ENCODE measurements at regions not wholly inside any gene's neighbourhood (a gene's known extent, or its start where the extent isn't known, plus 50 kb on each side); places are given as distances from the start of the nearest gene placed in this dataset.
"Not testable (repeated sequence)": the region's sequence is repeated elsewhere in the genome, so short reads cannot be mapped to it uniquely, and the experiment has no call there.

- no peak overlapping the region for H3K27ac ChIP-seq
- H3K27me3 ChIP-seq, result no peaks in the 10 kb centered on the region
- no peaks in the 10 kb centered on the region for H3K4me1 ChIP-seq
- no peaks in the 10 kb centered on the region for H3K36me3 ChIP-seq
- no peak overlapping the region for H3K4me3 ChIP-seq
- no peaks in the 10 kb centered on the region for H3K9me3 ChIP-seq (replicated peaks)
- DNase-seq, result no peak
These were observed 107.5 kb downstream of the GLUD2 start for GRCh38 chrX:121154858-121155404.

GRCh38 chrX:121160987-121161386 lies 113.6 kb downstream of the GLUD2 start:
- DNase-seq, result no peak
- no peaks in the 10 kb centered on the region for H3K36me3 ChIP-seq
- no peaks in the 10 kb centered on the region for H3K27me3 ChIP-seq
- no peaks in the 10 kb centered on the region for H3K9me3 ChIP-seq (replicated peaks)
- no peak overlapping the region for H3K4me3 ChIP-seq
- no peak overlapping the region for H3K27ac ChIP-seq
- H3K4me1 ChIP-seq, result no peaks in the 10 kb centered on the region

- Histone ChIP-seq H3K4me1 (no peaks in the 10 kb centered on the region), H3K36me3 (no peaks in the 10 kb centered on the region), H3K4me3 (no peak overlapping the region), H3K9me3 (replicated peaks) (no peaks in the 10 kb centered on the region), H3K27me3 (no peaks in the 10 kb centered on the region), H3K27ac (no peak overlapping the region)
- no peak for DNase-seq
These were observed 114.1 kb downstream of the GLUD2 start for GRCh38 chrX:121161501-121161933.

GRCh38 chrX:121163443-121163842 lies 116.0 kb downstream of the GLUD2 start:
- Histone ChIP-seq H3K9me3 (replicated peaks) (no peaks in the 10 kb centered on the region), H3K4me3 (no peak overlapping the region), H3K27ac (no peak overlapping the region), H3K36me3 (no peaks in the 10 kb centered on the region), H3K4me1 (no peaks in the 10 kb centered on the region), H3K27me3 (no peaks in the 10 kb centered on the region)
- DNase-seq, result no peak

- H3K4me1 ChIP-seq, result no peaks in the 10 kb centered on the region
- H3K27ac ChIP-seq, result no peak overlapping the region
- DNase-seq, result no peak
- no peak overlapping the region for H3K4me3 ChIP-seq
- H3K27me3 ChIP-seq, result no peaks in the 10 kb centered on the region
- no peaks in the 10 kb centered on the region for H3K9me3 ChIP-seq (replicated peaks)
- H3K36me3 ChIP-seq, result no peaks in the 10 kb centered on the region
These were observed 118.5 kb downstream of the GLUD2 start for GRCh38 chrX:121165930-121166359.

GRCh38 chrX:121169099-121170035 lies 122.0 kb downstream of the GLUD2 start:
- no peaks in the 10 kb centered on the region for H3K4me1 ChIP-seq
- no peak overlapping the region for H3K27ac ChIP-seq
- no peak for DNase-seq

GRCh38 chrX:121172703-121173102 lies 125.3 kb downstream of the GLUD2 start:
- Histone ChIP-seq H3K9me3 (replicated peaks) (no peaks in the 10 kb centered on the region), H3K27ac (no peak overlapping the region), H3K27me3 (no peaks in the 10 kb centered on the region), H3K4me1 (no peaks in the 10 kb centered on the region), H3K4me3 (no peak overlapping the region), H3K36me3 (no peaks in the 10 kb centered on the region)
- no peak for DNase-seq

More at GRCh38 chrX:121169099-121170035, 122.0 kb downstream of the GLUD2 start:
- H3K4me3 ChIP-seq, result no peak overlapping the region
- no peaks in the 10 kb centered on the region for H3K36me3 ChIP-seq
- H3K9me3 ChIP-seq (replicated peaks), result no peaks in the 10 kb centered on the region
- H3K27me3 ChIP-seq, result no peaks in the 10 kb centered on the region

- Histone ChIP-seq H3K36me3 (no peaks in the 10 kb centered on the region), H3K4me1 (no peaks in the 10 kb centered on the region), H3K4me3 (no peak overlapping the region), H3K27ac (no peak overlapping the region), H3K9me3 (replicated peaks) (no peaks in the 10 kb centered on the region), H3K27me3 (no peaks in the 10 kb centered on the region)
- DNase-seq, result peak in 1 of 2 experiments; percentile 17
These were observed 132.6 kb downstream of the GLUD2 start for GRCh38 chrX:121179972-121180371.

- H3K27me3 ChIP-seq, result no peaks in the 10 kb centered on the region
- H3K4me3 ChIP-seq, result no peak overlapping the region
- H3K9me3 ChIP-seq (replicated peaks), result no peaks in the 10 kb centered on the region
- no peak overlapping the region for H3K27ac ChIP-seq
- no peaks in the 10 kb centered on the region for H3K4me1 ChIP-seq
- H3K36me3 ChIP-seq, result no peaks in the 10 kb centered on the region
- DNase-seq, result no peak
These were observed 144.4 kb downstream of the GLUD2 start for GRCh38 chrX:121191779-121192178.

- Histone ChIP-seq H3K27ac (no peak overlapping the region), H3K4me1 (no peaks in the 10 kb centered on the region), H3K4me3 (no peak overlapping the region), H3K9me3 (replicated peaks) (no peaks in the 10 kb centered on the region), H3K27me3 (no peaks in the 10 kb centered on the region), H3K36me3 (no peaks in the 10 kb centered on the region)
- no peak for DNase-seq
These were observed 148.3 kb downstream of the GLUD2 start for GRCh38 chrX:121195719-121196118.

GRCh38 chrX:121196872-121197444 lies 149.5 kb downstream of the GLUD2 start:
- H3K4me1 ChIP-seq; H3K4me3 ChIP-seq; DNase-seq; H3K27ac ChIP-seq; H3K36me3 ChIP-seq; H3K27me3 ChIP-seq; H3K9me3 ChIP-seq (replicated peaks): not testable (repeated sequence)

- Histone ChIP-seq H3K36me3 (no peaks in the 10 kb centered on the region), H3K4me1 (no peaks in the 10 kb centered on the region), H3K27ac (no peak overlapping the region), H3K27me3 (no peaks in the 10 kb centered on the region), H3K4me3 (no peak overlapping the region), H3K9me3 (replicated peaks) (no peaks in the 10 kb centered on the region)
- no peak for DNase-seq
These were observed 161.2 kb downstream of the GLUD2 start for GRCh38 chrX:121208563-121208962.

GRCh38 chrX:121216641-121217374 lies 169.4 kb downstream of the GLUD2 start:
- no peaks in the 10 kb centered on the region for H3K4me1 ChIP-seq
- H3K9me3 ChIP-seq (replicated peaks), result no peaks in the 10 kb centered on the region; the same call in 1 of the 2 replicates
- no peak overlapping the region for H3K27ac ChIP-seq
- DNase-seq, result no peak
- no peaks in the 10 kb centered on the region for H3K36me3 ChIP-seq
- H3K27me3 ChIP-seq, result no peaks in the 10 kb centered on the region
- H3K4me3 ChIP-seq, result no peak overlapping the region

GRCh38 chrX:121221322-121221977 lies 174.0 kb downstream of the GLUD2 start:
- DNase-seq, result no peak
- H3K4me3 ChIP-seq, result no peak overlapping the region
- H3K9me3 ChIP-seq (replicated peaks), result no peaks in the 10 kb centered on the region; the same call in 1 of the 2 replicates
- no peak overlapping the region for H3K27ac ChIP-seq
- no peaks in the 10 kb centered on the region for H3K27me3 ChIP-seq
- H3K36me3 ChIP-seq, result no peaks in the 10 kb centered on the region
- no peaks in the 10 kb centered on the region for H3K4me1 ChIP-seq
